ENCODE measurements at regions not wholly inside any gene's neighbourhood (a gene's known extent, or its start where the extent isn't known, plus 50 kb on each side); places are given as distances from the start of the nearest gene placed in this dataset.

DNA sequence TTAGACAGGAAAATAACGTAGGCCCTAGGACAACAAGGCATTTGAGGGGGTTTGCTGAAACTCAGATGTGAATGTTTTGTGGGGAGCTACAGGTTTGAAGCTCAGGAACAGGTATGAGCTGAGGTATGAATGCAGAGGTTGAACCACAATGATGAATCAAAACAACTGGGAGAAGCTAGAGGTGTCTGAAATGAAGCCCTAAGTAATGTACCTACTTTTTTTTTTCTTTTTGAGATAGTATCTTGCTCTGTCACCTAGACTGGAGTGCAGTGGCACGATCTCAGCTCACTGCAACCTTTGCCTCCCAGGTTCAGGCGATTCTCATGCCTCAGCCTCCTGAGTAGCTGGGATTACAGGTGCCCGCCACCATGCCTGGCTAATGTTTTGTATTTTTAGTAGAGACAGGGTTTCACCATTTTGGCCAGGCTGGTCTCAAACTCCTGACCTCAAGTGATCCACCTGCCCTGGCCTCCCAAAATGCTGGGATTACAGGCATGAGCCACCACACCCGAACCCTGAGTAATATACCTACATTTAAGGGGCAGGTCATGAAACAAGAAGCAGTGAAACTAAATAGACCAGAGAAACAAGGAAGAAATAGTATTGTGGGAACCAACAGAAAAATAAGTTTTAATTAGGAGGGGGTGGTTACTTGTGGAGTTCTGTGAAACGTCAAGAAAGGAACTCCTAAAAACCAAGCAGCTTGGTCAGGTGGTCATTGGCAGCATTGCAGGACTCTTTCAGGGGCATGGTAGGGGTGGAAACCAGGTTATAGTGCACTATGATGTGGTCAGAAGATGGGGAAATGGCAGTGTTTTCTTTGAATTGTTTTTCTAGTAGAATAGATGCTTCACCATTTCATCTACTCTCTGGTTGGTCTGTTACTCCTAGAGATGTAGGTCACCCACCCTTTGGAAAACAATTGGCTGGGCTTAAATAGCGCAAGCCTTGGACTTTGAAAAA, 138.1 kb downstream of the CD164 start:
- H3K4me1 ChIP-seq (ENCODE audit: control insufficient read depth, insufficient read depth, low read length) = peaks cover 16% of the 10 kb centered on the region
- H3K9me3 ChIP-seq (ENCODE audit: control insufficient read depth, low read length) = no peaks in the 10 kb centered on the region
- no peak overlapping the region for H3K9ac ChIP-seq (ENCODE audit: low read length)

DNA sequence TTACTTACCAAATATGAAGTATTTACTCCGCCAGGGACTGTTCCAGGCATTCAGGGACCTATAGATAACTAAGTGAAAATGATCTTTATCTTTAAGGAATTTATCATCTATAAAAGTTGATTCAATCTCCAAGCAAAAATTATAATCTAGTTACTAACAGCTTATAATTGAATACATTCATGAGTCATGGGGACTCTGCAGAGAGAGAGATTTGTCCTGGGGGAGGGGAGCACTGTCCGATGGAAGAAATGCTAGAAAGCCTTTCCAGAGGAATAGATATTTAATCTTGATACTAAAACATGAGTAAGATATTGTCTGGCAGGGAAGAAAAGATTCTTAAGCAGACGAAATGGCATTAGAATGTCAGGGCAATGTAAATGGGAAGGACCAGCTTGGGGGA, 139.3 kb downstream of the CD164 start:
- Histone ChIP-seq H3K9ac (ENCODE audit: low read length) (no peak overlapping the region), H3K27me3 (ENCODE audit: control insufficient read depth, insufficient read depth, low read length) (no peaks in the 10 kb centered on the region), H3K9me3 (ENCODE audit: control insufficient read depth, low read length) (no peaks in the 10 kb centered on the region), H3K4me1 (ENCODE audit: control insufficient read depth, insufficient read depth, low read length) (peaks cover 24% of the 10 kb centered on the region), H3K36me3 (ENCODE audit: control insufficient read depth, insufficient read depth, low read length) (no peaks in the 10 kb centered on the region), H3K4me3 (ENCODE audit: low read length) (no peak overlapping the region)

More for the DNA sequence above, 138.1 kb downstream of the CD164 start:
- no peak overlapping the region for H3K4me3 ChIP-seq (ENCODE audit: low read length)
- no peaks in the 10 kb centered on the region for H3K36me3 ChIP-seq (ENCODE audit: control insufficient read depth, insufficient read depth, low read length)
- H3K27me3 ChIP-seq (ENCODE audit: control insufficient read depth, insufficient read depth, low read length) = no peaks in the 10 kb centered on the region

- Histone ChIP-seq H3K9ac (ENCODE audit: low read length) (no peak overlapping the region), H3K36me3 (ENCODE audit: control insufficient read depth, insufficient read depth, low read length) (no peaks in the 10 kb centered on the region), H3K4me1 (ENCODE audit: control insufficient read depth, insufficient read depth, low read length) (peaks cover 33% of the 10 kb centered on the region), H3K27me3 (ENCODE audit: control insufficient read depth, insufficient read depth, low read length) (no peaks in the 10 kb centered on the region), H3K4me3 (ENCODE audit: low read length) (no peak overlapping the region), H3K9me3 (ENCODE audit: control insufficient read depth, low read length) (no peaks in the 10 kb centered on the region)
These were observed 140.2 kb downstream of the CD164 start for GRCh38 chr6:109242029-109242428.

DNA sequence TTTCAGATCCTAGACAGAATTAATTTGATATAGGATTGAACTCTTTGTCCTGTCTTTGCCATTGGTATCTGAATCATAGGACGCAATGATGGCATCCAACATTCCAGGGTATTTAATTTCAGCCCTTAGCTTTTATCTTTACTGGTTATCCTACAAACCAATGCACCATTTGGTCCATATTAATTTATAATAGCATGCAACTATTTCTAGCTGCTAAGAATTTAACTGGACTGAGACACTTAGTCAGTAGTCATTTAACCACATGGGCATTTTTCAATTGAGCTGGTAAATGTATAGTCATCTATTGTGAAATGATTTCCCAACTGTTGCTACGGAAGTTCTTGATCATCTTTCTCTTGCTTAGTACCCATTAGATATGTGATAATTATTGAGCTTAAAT, 141.1 kb downstream of the CD164 start:
- no peaks in the 10 kb centered on the region for H3K9me3 ChIP-seq (ENCODE audit: control insufficient read depth, low read length)
- no peaks in the 10 kb centered on the region for H3K36me3 ChIP-seq (ENCODE audit: control insufficient read depth, insufficient read depth, low read length)
- peaks cover 42% of the 10 kb centered on the region for H3K4me1 ChIP-seq (ENCODE audit: control insufficient read depth, insufficient read depth, low read length)
- H3K4me3 ChIP-seq (ENCODE audit: low read length) = no peak overlapping the region
- H3K27me3 ChIP-seq (ENCODE audit: control insufficient read depth, insufficient read depth, low read length) = no peaks in the 10 kb centered on the region
- H3K9ac ChIP-seq (ENCODE audit: low read length) = no peak overlapping the region

- no peaks in the 10 kb centered on the region for H3K27me3 ChIP-seq (ENCODE audit: control insufficient read depth, insufficient read depth, low read length)
- no peak overlapping the region for H3K9ac ChIP-seq (ENCODE audit: low read length)
- no peaks in the 10 kb centered on the region for H3K9me3 ChIP-seq (ENCODE audit: control insufficient read depth, low read length)
- no peaks in the 10 kb centered on the region for H3K36me3 ChIP-seq (ENCODE audit: control insufficient read depth, insufficient read depth, low read length)
- no peak overlapping the region for H3K4me3 ChIP-seq (ENCODE audit: low read length)
- peaks cover 45% of the 10 kb centered on the region for H3K4me1 ChIP-seq (ENCODE audit: control insufficient read depth, insufficient read depth, low read length)
These were observed 141.7 kb downstream of the CD164 start for GRCh38 chr6:109240370-109241084.

GRCh38 chr6:109239651-109240321, 142.5 kb downstream of the CD164 start:
- H3K27me3 ChIP-seq (ENCODE audit: control insufficient read depth, insufficient read depth, low read length) = no peaks in the 10 kb centered on the region
- H3K4me3 ChIP-seq (ENCODE audit: low read length) = no peak overlapping the region
- no peaks in the 10 kb centered on the region for H3K9me3 ChIP-seq (ENCODE audit: control insufficient read depth, low read length)
- peaks cover 45% of the 10 kb centered on the region for H3K4me1 ChIP-seq (ENCODE audit: control insufficient read depth, insufficient read depth, low read length)
- no peak overlapping the region for H3K9ac ChIP-seq (ENCODE audit: low read length)
- H3K36me3 ChIP-seq (ENCODE audit: control insufficient read depth, insufficient read depth, low read length) = no peaks in the 10 kb centered on the region

- Histone ChIP-seq H3K4me1 (ENCODE audit: control insufficient read depth, insufficient read depth, low read length) (peaks cover 45% of the 10 kb centered on the region), H3K4me3 (ENCODE audit: low read length) (no peak overlapping the region), H3K27me3 (ENCODE audit: control insufficient read depth, insufficient read depth, low read length) (no peaks in the 10 kb centered on the region), H3K9ac (ENCODE audit: low read length) (peak overlapping the region; percentile 40), H3K9me3 (ENCODE audit: control insufficient read depth, low read length) (no peaks in the 10 kb centered on the region), H3K36me3 (ENCODE audit: control insufficient read depth, insufficient read depth, low read length) (no peaks in the 10 kb centered on the region)
These were observed 143.1 kb downstream of the CD164 start for GRCh38 chr6:109239160-109239559.

GRCh38 chr6:109238396-109238795, 143.1 kb downstream of the CEP57L1 start:
- H3K4me3 ChIP-seq (ENCODE audit: low read length) = no peak overlapping the region
- H3K4me1 ChIP-seq (ENCODE audit: control insufficient read depth, insufficient read depth, low read length) = peaks cover 45% of the 10 kb centered on the region
- H3K9ac ChIP-seq (ENCODE audit: low read length) = no peak overlapping the region
- H3K36me3 ChIP-seq (ENCODE audit: control insufficient read depth, insufficient read depth, low read length) = no peaks in the 10 kb centered on the region
- H3K9me3 ChIP-seq (ENCODE audit: control insufficient read depth, low read length) = no peaks in the 10 kb centered on the region
- no peaks in the 10 kb centered on the region for H3K27me3 ChIP-seq (ENCODE audit: control insufficient read depth, insufficient read depth, low read length)

DNA sequence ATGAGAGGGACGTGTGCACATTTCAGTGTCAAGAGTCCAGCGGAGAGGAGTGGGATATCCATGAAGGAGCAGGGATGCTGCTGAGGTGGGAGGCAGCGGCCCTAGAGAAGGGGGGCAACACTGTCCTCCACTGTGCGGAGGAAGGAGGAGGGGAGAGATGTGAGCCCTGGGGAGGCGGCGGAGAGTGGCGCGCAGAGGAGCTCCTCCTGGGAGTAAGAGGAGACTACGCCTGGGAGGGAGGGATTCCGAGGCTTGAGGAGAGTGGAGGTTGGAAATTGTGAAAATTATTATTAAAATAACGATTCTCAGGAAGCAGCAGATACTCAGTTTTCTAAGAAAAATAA, 142.7 kb downstream of the CEP57L1 start:
- H3K27me3 ChIP-seq (ENCODE audit: control insufficient read depth, insufficient read depth, low read length) = no peaks in the 10 kb centered on the region
- no peaks in the 10 kb centered on the region for H3K36me3 ChIP-seq (ENCODE audit: control insufficient read depth, insufficient read depth, low read length)
- H3K9me3 ChIP-seq (ENCODE audit: control insufficient read depth, low read length) = no peaks in the 10 kb centered on the region
- H3K4me1 ChIP-seq (ENCODE audit: control insufficient read depth, insufficient read depth, low read length) = peaks cover 45% of the 10 kb centered on the region
- H3K9ac ChIP-seq (ENCODE audit: low read length) = no peak overlapping the region
- H3K4me3 ChIP-seq (ENCODE audit: low read length) = no peak overlapping the region

DNA sequence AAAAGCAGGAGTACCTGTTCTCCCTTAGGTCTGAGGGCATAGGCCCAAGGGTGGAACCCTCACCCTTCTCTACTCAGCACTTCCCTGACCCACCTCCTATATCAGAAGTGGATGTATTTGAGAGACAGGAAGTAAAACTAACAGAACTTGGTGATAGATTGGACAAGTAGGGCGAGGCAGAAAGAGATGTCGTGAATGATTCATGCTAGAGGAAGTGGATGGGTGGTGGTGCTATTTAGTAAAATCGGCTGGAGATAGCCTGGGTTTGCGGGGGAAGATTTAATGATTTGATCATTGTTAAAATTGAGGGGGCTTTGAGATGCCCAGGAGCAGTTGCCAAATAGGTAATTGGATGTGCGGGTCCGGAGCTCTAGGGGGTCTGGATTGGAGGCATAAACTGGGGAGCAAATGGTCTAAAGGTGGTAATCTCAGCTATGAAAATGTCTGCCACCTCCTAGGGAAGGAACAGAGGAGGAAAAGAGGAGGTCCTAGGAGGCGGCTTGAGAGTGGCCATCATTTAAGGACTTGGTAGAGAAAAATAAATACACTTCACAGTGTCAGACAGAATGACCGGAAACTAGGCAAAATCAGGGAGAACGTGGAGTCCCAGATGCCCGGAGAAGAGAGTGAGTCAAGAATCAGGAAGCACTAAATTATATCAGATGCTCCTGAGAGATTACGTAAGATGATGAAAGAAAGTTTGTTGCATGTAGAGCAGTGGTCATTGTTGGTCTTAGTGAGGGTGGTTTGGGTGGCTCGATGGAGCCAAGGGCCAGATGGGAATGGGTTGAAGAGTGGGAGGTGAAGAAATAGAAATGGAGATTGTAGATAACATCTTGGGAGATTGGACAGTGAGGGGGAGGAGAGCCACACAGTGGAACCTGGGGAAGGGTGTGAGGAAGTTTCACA, 142.0 kb downstream of the CEP57L1 start:
- H3K36me3 ChIP-seq (ENCODE audit: control insufficient read depth, insufficient read depth, low read length) = no peaks in the 10 kb centered on the region
- no peaks in the 10 kb centered on the region for H3K9me3 ChIP-seq (ENCODE audit: control insufficient read depth, low read length)
- H3K4me3 ChIP-seq (ENCODE audit: low read length) = no peak overlapping the region
- H3K27me3 ChIP-seq (ENCODE audit: control insufficient read depth, insufficient read depth, low read length) = no peaks in the 10 kb centered on the region
- H3K9ac ChIP-seq (ENCODE audit: low read length) = no peak overlapping the region
- peaks cover 45% of the 10 kb centered on the region for H3K4me1 ChIP-seq (ENCODE audit: control insufficient read depth, insufficient read depth, low read length)
